A549 (cell line): ENCODE measurements at regions not wholly inside any gene's neighbourhood (a gene's known extent, or its start where the extent isn't known, plus 50 kb on each side); places are given as distances from the start of the nearest gene placed in this dataset.

Experiments used
- ATAC-seq, 2 experiments: fragments of 200-7000 bp in 1 of 2; fragments of >200 bp in 1 of 2; cut with Nextera tagmentation in 1 of 2; cut with Tn5 transposase in 1 of 2; 3 replicates each; pipeline versions ENCODE4 v1.8.0 to v1.9.1; 2018 to 2020; ENCODE audit warnings: mild to moderate bottlenecking in 1 of 2, moderate library complexity in 1 of 2
- CTCF ChIA-PET: fragments of 300-600 bp; sonication (Branson Sonifier 250); formaldehyde crosslinking; extraction: SDS; loops from one replicate; lab custom pipeline; 2021; ENCODE audit warnings: antibody characterized with exemption, inconsistent platforms; lab: Yijun Ruan, JAX
- POLR2A ChIA-PET: fragments of 350-600 bp; formaldehyde crosslinking; extraction: SDS; loops from one replicate; lab custom pipeline; 2021; ENCODE audit warnings: antibody characterized with exemption, inconsistent platforms; lab: Yijun Ruan, JAX
- DNase-seq, 2 experiments: peaks; one replicate each; pipeline versions ENCODE4 v3.0.0 to v3.0.0-alpha.2; 2011 to 2016; ENCODE audit warnings: low read depth in 1 of 2, low spot score in 1 of 2
- FAIRE-seq: peaks from 2 replicates; lab custom pipeline; 2011; peaks lifted over from hg19 to GRCh38; lab: Jason Lieb, UNC
- H3K27ac ChIP-seq, 2 experiments: fragments of >200 bp; sonication (Bioruptor Twin); formaldehyde crosslinking; 3 replicates each; pipeline ENCODE4 v1.5.1; 2016 to 2017
- H3K4me1 ChIP-seq: fragments of >200 bp; sonication (Bioruptor Twin); formaldehyde crosslinking; 3 replicates; pipeline ENCODE4 v1.6.1; 2016
- H3K4me2 ChIP-seq: fragments of >200 bp; sonication (Bioruptor Twin); formaldehyde crosslinking; 3 replicates; pipeline ENCODE4 v1.6.1; 2016
- H3K4me3 ChIP-seq: fragments of >200 bp; sonication (Bioruptor Twin); formaldehyde crosslinking; 3 replicates; pipeline ENCODE4 v1.5.1; 2016
- H3K9me3 ChIP-seq: fragments of >200 bp; sonication (Bioruptor Twin); formaldehyde crosslinking; 3 replicates; pipeline ENCODE4 v1.6.1; 2016
- BHLHE40 ChIP-seq: IDR thresholded peaks from 2 replicates; pipeline ENCODE4 v1.6.1; 2012; ENCODE audit warnings: low read depth, low read length, inconsistent platforms
- CEBPB ChIP-seq, 2 experiments: fragments of >200 bp in 1 of 2; sonication (Bioruptor Twin) in 1 of 2; formaldehyde crosslinking in 1 of 2; IDR thresholded peaks; 2 replicates each; pipeline ENCODE4 v1.6.1; 2012 to 2016
- CHD4 ChIP-seq: fragments of 200-600 bp; sonication (generic); IDR thresholded peaks from 2 replicates; pipeline ENCODE4 v1.6.1; 2016; ENCODE audit warnings: antibody characterized with exemption, mild to moderate bottlenecking, borderline replicate concordance
- EHF ChIP-seq: fragments of 250-450 bp; sonication (Bioruptor Pico); IDR thresholded peaks from 2 replicates; pipeline ENCODE4 v1.5.0; 2020; ENCODE audit warnings: mild to moderate bottlenecking
- GATA3 ChIP-seq: IDR thresholded peaks from 2 replicates; pipeline ENCODE4 v1.6.1; 2012; ENCODE audit warnings: borderline replicate concordance
- HDAC2 ChIP-seq: fragments of 200-600 bp; sonication (generic); IDR thresholded peaks from 2 replicates; pipeline ENCODE4 v1.6.1; 2016
- HEYL ChIP-seq: fragments of 250-450 bp; sonication (Bioruptor Pico); IDR thresholded peaks from 2 replicates; pipeline ENCODE4 v1.8.0; 2021; ENCODE audit warnings: mild to moderate bottlenecking, moderate library complexity
- HOXA7 ChIP-seq: fragments of 250-450 bp; sonication (Bioruptor Pico); IDR thresholded peaks from 2 replicates; pipeline ENCODE4 v1.5.0; 2020; ENCODE audit warnings: mild to moderate bottlenecking, moderate library complexity
- JUN ChIP-seq, 2 experiments: fragments of >200 bp; sonication (Bioruptor Twin); formaldehyde crosslinking; IDR thresholded peaks; 2 replicates in 1 of 2; 3 replicates in 1 of 2; pipeline ENCODE4 v1.6.1; 2016 to 2017
- JUNB ChIP-seq: fragments of >200 bp; sonication (Bioruptor Twin); formaldehyde crosslinking; IDR thresholded peaks from 2 replicates; pipeline ENCODE4 v1.6.1; 2016
- KDM1A ChIP-seq: fragments of 200-600 bp; sonication (generic); IDR thresholded peaks from 2 replicates; pipeline ENCODE4 v1.6.1; 2016; ENCODE audit warnings: low read depth, mild to moderate bottlenecking
- MAZ ChIP-seq: fragments of 150-350 bp; IDR thresholded peaks from 2 replicates; pipeline ENCODE4 v1.6.1; 2014; ENCODE audit warnings: antibody characterized with exemption, low read depth, low read length, borderline replicate concordance
- PHF8 ChIP-seq: fragments of 200-600 bp; sonication (generic); IDR thresholded peaks from 2 replicates; pipeline ENCODE4 v1.6.1; 2016; ENCODE audit warnings: low read depth, mild to moderate bottlenecking, antibody characterized with exemption, moderate library complexity, borderline replicate concordance
- POLR2A ChIP-seq: IDR thresholded peaks from 2 replicates; pipeline ENCODE4 v1.6.1; 2012; ENCODE audit warnings: mild to moderate bottlenecking, low read length
- RCOR1 ChIP-seq: fragments of 150-350 bp; IDR thresholded peaks from 2 replicates; pipeline ENCODE4 v1.6.1; 2014; ENCODE audit warnings: antibody characterized with exemption, low read length, low read depth
- RNF2 ChIP-seq: fragments of 200-600 bp; sonication (generic); IDR thresholded peaks from 2 replicates; pipeline ENCODE4 v1.6.1; 2016; ENCODE audit warnings: low read depth, mild to moderate bottlenecking, antibody characterized with exemption, moderate library complexity, borderline replicate concordance
- TP53 ChIP-seq: fragments of 250-450 bp; sonication (Bioruptor Pico); IDR thresholded peaks from 2 replicates; pipeline ENCODE4 v1.5.0; 2021; ENCODE audit warnings: mild to moderate bottlenecking, moderate library complexity
- ZC3H11A ChIP-seq: fragments of 450-650 bp; IDR thresholded peaks from 2 replicates; pipeline ENCODE4 v1.6.1; 2014; ENCODE audit warnings: antibody characterized with exemption, mild to moderate bottlenecking
- ZNF302 ChIP-seq: fragments of 250-450 bp; sonication (Bioruptor Pico); IDR thresholded peaks from 2 replicates; pipeline ENCODE4 v1.9.0; 2021; ENCODE audit warnings: inconsistent platforms, mild to moderate bottlenecking, moderate library complexity
- WGBS: methylation state at CpG from one replicate; pipeline ENCODE4 v1.1.6; 2017; ENCODE audit errors: missing lambda C conversion rate; 5-methylcytosine and 5-hydroxymethylcytosine counted together
- TF ChIP-seq, protein P1 (sequence below): fragments of 200-600 bp; sonication (generic); IDR thresholded peaks from 2 replicates; pipeline ENCODE4 v1.6.1; 2016; ENCODE audit warnings: antibody characterized with exemption, mild to moderate bottlenecking, moderate library complexity
- TF ChIP-seq, protein P2 (sequence below): fragments of 250-450 bp; sonication (Bioruptor Pico); IDR thresholded peaks from 2 replicates; pipeline ENCODE4 v1.5.0; 2021; ENCODE audit warnings: mild to moderate bottlenecking, moderate library complexity, borderline replicate concordance

DNA sequence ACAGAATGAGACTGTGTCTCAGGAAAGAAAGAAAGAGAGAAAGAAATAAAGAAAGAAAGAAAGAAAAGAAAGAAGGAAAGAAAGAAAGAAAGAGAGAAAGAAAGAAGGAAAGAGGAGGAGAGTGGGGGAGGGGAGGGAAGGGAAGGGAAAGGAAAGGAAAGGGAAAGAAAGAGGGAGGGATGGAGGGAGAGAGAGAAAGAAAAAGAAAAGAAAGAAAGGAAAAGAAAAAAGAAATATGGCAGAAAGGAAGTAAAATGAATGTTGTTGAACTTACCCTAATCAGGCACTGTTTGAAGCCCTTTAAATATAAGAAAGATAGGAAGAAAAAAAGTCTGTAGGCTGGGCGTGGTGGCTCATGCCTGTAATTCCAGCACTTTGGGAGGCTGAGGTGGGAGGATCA lies 276.1 kb downstream of the INSC start:
- Histone ChIP-seq H3K27ac (no peak overlapping the region), H3K9me3 (no peaks in the 10 kb centered on the region)
- ChIA-PET POLR2A (interaction anchor here (0.6 kb wide), 1 partner anchor 28 kb away, joined by 3 read pairs; no protein-coding TSS in a partner anchor), CTCF (no interaction called here)
- no peak for TF ChIP-seq ZC3H11A
- TF ChIP-seq TP53, result no peak
- no peak for TF ChIP-seq HDAC2
- TF ChIP-seq, all 56 proteins: peak for 0
- Histone ChIP-seq H3K4me3 (no peak overlapping the region), H3K4me2 (no peak overlapping the region), H3K4me1 (no peaks in the 10 kb centered on the region)
- DNase-seq (no peak), ATAC-seq (no peak), FAIRE-seq (no peak)
- 0% methylated on average over 1 of the region's 1 CpG for WGBS

DNA sequence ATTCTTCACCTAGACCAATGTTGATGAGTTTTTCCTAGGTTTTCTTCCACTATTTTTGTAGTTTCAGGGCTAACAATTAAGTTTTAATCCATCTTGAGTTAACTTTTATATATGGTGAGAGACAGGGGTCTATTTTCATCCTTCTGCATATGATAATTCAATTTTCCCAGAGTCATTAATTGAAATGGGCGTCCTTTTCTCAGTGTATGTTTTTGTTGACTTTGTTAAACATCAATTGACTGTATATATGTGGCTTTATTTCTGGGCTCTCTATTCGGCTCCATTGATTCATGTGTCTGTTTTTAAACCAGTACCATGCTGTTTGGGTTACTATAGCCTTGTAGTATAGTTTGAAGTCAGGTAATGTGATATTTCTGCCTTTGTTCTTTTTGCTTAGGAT lies 282.1 kb downstream of the INSC start:
- no peak for TF ChIP-seq JUNB
- no peak for TF ChIP-seq BHLHE40
- TF ChIP-seq ZNF302 (CRISPR knock-in tag), result no peak
- no peak for TF ChIP-seq MAZ
- no peak for TF ChIP-seq HOXA7
- TF ChIP-seq, protein P1, sequence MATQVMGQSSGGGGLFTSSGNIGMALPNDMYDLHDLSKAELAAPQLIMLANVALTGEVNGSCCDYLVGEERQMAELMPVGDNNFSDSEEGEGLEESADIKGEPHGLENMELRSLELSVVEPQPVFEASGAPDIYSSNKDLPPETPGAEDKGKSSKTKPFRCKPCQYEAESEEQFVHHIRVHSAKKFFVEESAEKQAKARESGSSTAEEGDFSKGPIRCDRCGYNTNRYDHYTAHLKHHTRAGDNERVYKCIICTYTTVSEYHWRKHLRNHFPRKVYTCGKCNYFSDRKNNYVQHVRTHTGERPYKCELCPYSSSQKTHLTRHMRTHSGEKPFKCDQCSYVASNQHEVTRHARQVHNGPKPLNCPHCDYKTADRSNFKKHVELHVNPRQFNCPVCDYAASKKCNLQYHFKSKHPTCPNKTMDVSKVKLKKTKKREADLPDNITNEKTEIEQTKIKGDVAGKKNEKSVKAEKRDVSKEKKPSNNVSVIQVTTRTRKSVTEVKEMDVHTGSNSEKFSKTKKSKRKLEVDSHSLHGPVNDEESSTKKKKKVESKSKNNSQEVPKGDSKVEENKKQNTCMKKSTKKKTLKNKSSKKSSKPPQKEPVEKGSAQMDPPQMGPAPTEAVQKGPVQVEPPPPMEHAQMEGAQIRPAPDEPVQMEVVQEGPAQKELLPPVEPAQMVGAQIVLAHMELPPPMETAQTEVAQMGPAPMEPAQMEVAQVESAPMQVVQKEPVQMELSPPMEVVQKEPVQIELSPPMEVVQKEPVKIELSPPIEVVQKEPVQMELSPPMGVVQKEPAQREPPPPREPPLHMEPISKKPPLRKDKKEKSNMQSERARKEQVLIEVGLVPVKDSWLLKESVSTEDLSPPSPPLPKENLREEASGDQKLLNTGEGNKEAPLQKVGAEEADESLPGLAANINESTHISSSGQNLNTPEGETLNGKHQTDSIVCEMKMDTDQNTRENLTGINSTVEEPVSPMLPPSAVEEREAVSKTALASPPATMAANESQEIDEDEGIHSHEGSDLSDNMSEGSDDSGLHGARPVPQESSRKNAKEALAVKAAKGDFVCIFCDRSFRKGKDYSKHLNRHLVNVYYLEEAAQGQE, result no peak
- TF ChIP-seq RNF2, result no peak
- TF ChIP-seq, protein P2, sequence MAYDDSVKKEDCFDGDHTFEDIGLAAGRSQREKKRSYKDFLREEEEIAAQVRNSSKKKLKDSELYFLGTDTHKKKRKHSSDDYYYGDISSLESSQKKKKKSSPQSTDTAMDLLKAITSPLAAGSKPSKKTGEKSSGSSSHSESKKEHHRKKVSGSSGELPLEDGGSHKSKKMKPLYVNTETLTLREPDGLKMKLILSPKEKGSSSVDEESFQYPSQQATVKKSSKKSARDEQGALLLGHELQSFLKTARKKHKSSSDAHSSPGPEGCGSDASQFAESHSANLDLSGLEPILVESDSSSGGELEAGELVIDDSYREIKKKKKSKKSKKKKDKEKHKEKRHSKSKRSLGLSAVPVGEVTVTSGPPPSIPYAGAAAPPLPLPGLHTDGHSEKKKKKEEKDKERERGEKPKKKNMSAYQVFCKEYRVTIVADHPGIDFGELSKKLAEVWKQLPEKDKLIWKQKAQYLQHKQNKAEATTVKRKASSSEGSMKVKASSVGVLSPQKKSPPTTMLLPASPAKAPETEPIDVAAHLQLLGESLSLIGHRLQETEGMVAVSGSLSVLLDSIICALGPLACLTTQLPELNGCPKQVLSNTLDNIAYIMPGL (CRISPR knock-in tag), result no peak
- TF ChIP-seq PHF8, result no peak
- TF ChIP-seq TP53, result no peak
- no peak for TF ChIP-seq CHD4
- no peak for TF ChIP-seq EHF (CRISPR knock-in tag)
- TF ChIP-seq RCOR1, result no peak
- TF ChIP-seq HEYL (CRISPR knock-in tag), result no peak
- POLR2A ChIA-PET, result no interaction called here
- no peak for ATAC-seq

DNA sequence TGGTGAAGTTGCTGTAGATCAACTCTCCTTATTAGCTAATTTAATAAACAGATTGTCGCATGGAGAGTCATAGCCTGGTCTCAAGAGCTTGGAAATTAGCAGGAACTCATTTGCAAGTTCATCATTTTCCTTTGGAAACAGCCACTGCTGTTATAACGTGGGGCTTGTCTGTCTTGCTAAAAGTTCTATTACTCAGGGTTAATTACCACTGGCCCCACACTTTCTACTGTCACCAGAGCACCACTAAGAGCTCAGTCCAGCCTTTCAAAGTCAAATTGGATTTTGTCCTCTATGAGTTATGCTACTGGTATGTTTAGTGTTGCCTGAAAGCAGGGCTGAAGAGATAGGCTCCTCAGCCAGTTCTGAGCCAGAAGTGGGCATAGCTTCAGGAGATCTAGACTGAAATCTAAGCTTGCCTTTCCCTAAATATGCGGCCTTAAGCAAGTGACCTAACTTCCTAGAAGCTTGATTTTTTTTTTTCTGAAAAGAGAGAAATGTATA lies 292.2 kb downstream of the INSC start:
- H3K27ac ChIP-seq, result no peak overlapping the region
- no peaks in the 10 kb centered on the region for H3K4me1 ChIP-seq
- DNase-seq, result no peak
- no peak for ATAC-seq
- ChIA-PET POLR2A (no interaction called here), CTCF (no interaction called here)
- H3K4me2 ChIP-seq, result no peak overlapping the region
- H3K4me3 ChIP-seq, result no peak overlapping the region
- H3K9me3 ChIP-seq, result peaks cover 3% of the 10 kb centered on the region; the same call in 2 of the 3 replicates
- no peak for FAIRE-seq
- WGBS, result 0% methylated on average over 3 of the region's 3 CpGs
- no peak for TF ChIP-seq KDM1A
- no peak for TF ChIP-seq HOXA7
- no peak for TF ChIP-seq POLR2A
- TF ChIP-seq GATA3, result no peak
- no peak for TF ChIP-seq CEBPB (IDR thresholded peaks at IDR 0.05)
- no peak for TF ChIP-seq JUN (IDR thresholded peaks at IDR 0.05)
- TF ChIP-seq RNF2, result no peak

More for the DNA sequence above, 282.1 kb downstream of the INSC start:
- no peak for FAIRE-seq
- Histone ChIP-seq H3K4me2 (no peak overlapping the region), H3K4me1 (no peaks in the 10 kb centered on the region), H3K27ac (no peak overlapping the region), H3K9me3 (no peaks in the 10 kb centered on the region), H3K4me3 (no peak overlapping the region)
- no peak for DNase-seq
- CTCF ChIA-PET, result no interaction called here
- 0% methylated on average over 2 of the region's 2 CpGs for WGBS
